K562 (cell line): ENCODE measurements at regions not wholly inside any gene's neighbourhood (a gene's known extent, or its start where the extent isn't known, plus 50 kb on each side); places are given as distances from the start of the nearest gene placed in this dataset.

Experiments
- ATAC-seq: fragments of 200-7000 bp; cut with Tn5 transposase; 3 replicates; pipeline ENCODE4 v1.9.1; 2020; ENCODE audit warnings: moderate library complexity
- BruUV-seq: library from RNA; stranded (reverse); fragments of 400-500 nt; replicated peaks from 2 replicates; lab custom pipeline; 2021; lab: Mats Ljungman, UMichigan
- CTCF ChIA-PET: fragments of 300-600 bp; formaldehyde crosslinking; extraction: SDS; loops from one replicate; lab custom pipeline; 2021; ENCODE audit warnings: low intra/inter-chr PET ratio; lab: Yijun Ruan, JAX
- POLR2A ChIA-PET: fragments of 300-600, 350-650 bp; sonication (Branson Sonifier 250); formaldehyde crosslinking; extraction: SDS; loops from one replicate; lab custom pipeline; 2021; ENCODE audit warnings: antibody characterized with exemption, inconsistent platforms; lab: Yijun Ruan, JAX
- DNase-seq, 4 experiments: peaks; one replicate each; pipeline versions ENCODE4 v3.0.0 to v3.0.0-alpha.2; 2011 to 2018; ENCODE audit warnings: low spot score in 3 of 4, mixed read lengths in 3 of 4; ENCODE audit errors: extremely low read depth in 1 of 4
- FAIRE-seq: peaks from 2 replicates; lab custom pipeline; 2011; peaks lifted over from hg19 to GRCh38; lab: Jason Lieb, UNC
- H2AFZ ChIP-seq: 2 replicates; pipeline ENCODE4 v1.6.0; 2011; ENCODE audit warnings: low read depth, low read length, control low read depth, inconsistent platforms
- H3K27ac ChIP-seq: fragments of 200-600 bp; 3 replicates; pipeline ENCODE4 v1.8.0; 2011; ENCODE audit warnings: low read depth, mild to moderate bottlenecking, control low read depth, inconsistent platforms, low read length, moderate library complexity, mixed read lengths; ENCODE audit errors: extremely low read depth
- H3K27me3 ChIP-seq, 2 experiments: fragments of 300-600 bp in 1 of 2; 2 replicates in 1 of 2; 3 replicates in 1 of 2; pipeline versions ENCODE4 v1.6.0 to v1.8.0; 2011; ENCODE audit warnings: inconsistent platforms in 2 of 2, low read length in 2 of 2, mild to moderate bottlenecking in 1 of 2, mixed read lengths in 1 of 2, moderate library complexity in 1 of 2; ENCODE audit not compliant: control insufficient read depth in 2 of 2, insufficient read depth in 2 of 2
- H3K36me3 ChIP-seq: fragments of 300-600 bp; 3 replicates; pipeline ENCODE4 v1.8.0; 2011; ENCODE audit warnings: mild to moderate bottlenecking, low read length, inconsistent platforms; ENCODE audit not compliant: control insufficient read depth, insufficient read depth
- H3K4me1 ChIP-seq, 2 experiments: fragments of 200-600 bp in 1 of 2; replicated peaks in 1 of 2; 2 replicates in 1 of 2; 3 replicates in 1 of 2; pipeline versions ENCODE4 v1.5.1 to v1.8.0; 2011; ENCODE audit warnings: inconsistent platforms in 2 of 2, low read length in 2 of 2, mild to moderate bottlenecking in 1 of 2, mixed read lengths in 1 of 2, moderate library complexity in 1 of 2; ENCODE audit not compliant: control insufficient read depth in 2 of 2, insufficient read depth in 2 of 2
- H3K4me2 ChIP-seq: 2 replicates; pipeline ENCODE4 v1.6.1; 2011; ENCODE audit warnings: low read length, control low read depth, inconsistent platforms, mixed read lengths; ENCODE audit not compliant: insufficient read depth
- H3K4me3 ChIP-seq: fragments of 200-600 bp; sonication (generic), shearing (Covaris generic); 2 replicates; pipeline ENCODE4 v1.5.1; 2016; ENCODE audit warnings: control low read depth, inconsistent platforms
- H3K79me2 ChIP-seq: fragments of 200-600 bp; 3 replicates; pipeline ENCODE4 v1.8.0; 2011; ENCODE audit warnings: low read length, inconsistent platforms; ENCODE audit not compliant: control insufficient read depth, insufficient read depth
- H3K9ac ChIP-seq, 2 experiments: 2 replicates each; pipeline versions ENCODE4 v1.6.0 to v1.6.1; 2011; ENCODE audit warnings: low read depth in 2 of 2, low read length in 2 of 2, control low read depth in 1 of 2, inconsistent platforms in 1 of 2, mild to moderate bottlenecking in 1 of 2, mixed read lengths in 1 of 2; ENCODE audit not compliant: insufficient read depth in 1 of 2
- H3K9me1 ChIP-seq: one replicate; pipeline ENCODE4 v1.6.0; 2011; ENCODE audit warnings: inconsistent platforms, mild to moderate bottlenecking, low read length, moderate library complexity; ENCODE audit not compliant: control insufficient read depth, insufficient read depth
- H3K9me3 ChIP-seq: replicated peaks from 2 replicates; pipeline ENCODE4 v1.5.1; 2011; ENCODE audit warnings: low read depth, low read length, inconsistent platforms; ENCODE audit not compliant: control insufficient read depth, insufficient read depth
- H4K20me1 ChIP-seq: replicated peaks from 2 replicates; pipeline ENCODE4 v1.6.1; 2011; ENCODE audit warnings: low read length, inconsistent platforms, mixed read lengths; ENCODE audit not compliant: control insufficient read depth, insufficient read depth
- BHLHE40 ChIP-seq: IDR thresholded peaks from 2 replicates; pipeline ENCODE4 v1.6.1; 2011; ENCODE audit warnings: low read length, improper control_type of control experiment
- CBFA2T2 ChIP-seq: fragments of 450-650 bp; conservative IDR thresholded peaks from 2 replicates; pipeline ENCODE4 v1.6.1; 2017; ENCODE audit warnings: mild to moderate bottlenecking
- HMGXB4 ChIP-seq: sonication (generic); formaldehyde crosslinking; IDR thresholded peaks from 2 replicates; pipeline ENCODE4 v1.8.1; 2023; ENCODE audit warnings: mild to moderate bottlenecking, missing genetic modification reagents
- HNRNPLL ChIP-seq: fragments of 200-400 bp; formaldehyde crosslinking; IDR thresholded peaks from 2 replicates; pipeline ENCODE4 v1.6.1; 2017; ENCODE audit warnings: low read length, low read depth, mild to moderate bottlenecking; ENCODE audit not compliant: poor library complexity, severe bottlenecking
- L3MBTL2 ChIP-seq: fragments of 450-650 bp; IDR thresholded peaks from 2 replicates; pipeline ENCODE4 v1.6.1; 2016; ENCODE audit warnings: mild to moderate bottlenecking, moderate library complexity
- MED1 ChIP-seq: sonication (generic); formaldehyde crosslinking; IDR thresholded peaks from 2 replicates; pipeline ENCODE4 v1.8.1; 2023; ENCODE audit warnings: missing genetic modification reagents, borderline replicate concordance
- MTA2 ChIP-seq: fragments of 450-650 bp; IDR thresholded peaks from 2 replicates; pipeline ENCODE4 v1.6.1; 2016; ENCODE audit warnings: low read depth
- MXI1 ChIP-seq: IDR thresholded peaks from 2 replicates; pipeline ENCODE4 v1.6.1; 2011; ENCODE audit warnings: low read depth, mild to moderate bottlenecking, improper control_type of control experiment, low read length
- NUFIP1 ChIP-seq: fragments of 450-650 bp; IDR thresholded peaks from 2 replicates; pipeline ENCODE4 v1.6.1; 2018; ENCODE audit not compliant: partially characterized antibody
- SMARCA4 ChIP-seq: fragments of 450-650 bp; IDR thresholded peaks from 2 replicates; pipeline ENCODE4 v1.6.1; 2016
- SMARCA5 ChIP-seq: fragments of 450-650 bp; IDR thresholded peaks from 2 replicates; pipeline ENCODE4 v1.6.1; 2016
- THRB ChIP-seq: fragments of 450-650 bp; formaldehyde crosslinking; conservative IDR thresholded peaks from 2 replicates; pipeline ENCODE4 v1.4.0; 2022; ENCODE audit warnings: mild to moderate bottlenecking, missing genetic modification characterization
- TRIM24 ChIP-seq, 2 experiments: fragments of 450-650 bp; IDR thresholded peaks; 2 replicates each; pipeline ENCODE4 v1.6.1; 2016
- ZFX ChIP-seq: sonication (generic); formaldehyde crosslinking; IDR thresholded peaks from 2 replicates; pipeline ENCODE4 v1.8.0; 2022; ENCODE audit warnings: mild to moderate bottlenecking, missing genetic modification reagents, moderate library complexity
- WGBS: fragments of 100-300 bp; shearing (Covaris generic); methylation state at CpG from one replicate; pipeline ENCODE4 v1.1.6; 2016; ENCODE audit warnings: low coverage, mixed read lengths; ENCODE audit not compliant: insufficient coverage; ENCODE audit errors: missing lambda C conversion rate; 5-methylcytosine and 5-hydroxymethylcytosine counted together
- in situ Hi-C: fragments of 300-500 bp; cut with MboI; formaldehyde crosslinking; loops from 4 replicates; pipeline ENCODE4 v1.15.0; 2018; ENCODE audit warnings: inconsistent platforms, mixed read lengths
- intact Hi-C: fragments of 100-400 bp; cut with micrococcal nuclease; formaldehyde crosslinking; loops from 2 replicates; pipeline ENCODE4 v1.14.2; 2022

- POLR2A ChIA-PET = no interaction called here
- Histone ChIP-seq H2AFZ (no peak overlapping the region), H3K4me3 (no peak overlapping the region), H3K9me1 (no peaks in the 10 kb centered on the region), H3K27ac (no peak overlapping the region), H3K4me2 (no peak overlapping the region), H3K79me2 (no peaks in the 10 kb centered on the region), H3K9me3 (no peaks in the 10 kb centered on the region), H3K27me3 (peaks cover 12 to 40% of the 10 kb centered on the region in 2 experiments; a peak in 3 of 5 replicates), H3K36me3 (no peaks in the 10 kb centered on the region), H3K9ac (no peak overlapping the region), H3K4me1 (no peaks in the 10 kb centered on the region), H4K20me1 (no peaks in the 10 kb centered on the region)
- 0% methylated on average over 4 of the region's 4 CpGs for WGBS
- TF ChIP-seq MTA2 (no peak), BHLHE40 (no peak), ZFX (no peak), TRIM24 (IDR thresholded peaks at IDR 0.05) (no peak)
- BruUV-seq = no TSS peak
- CTCF ChIA-PET = no interaction called here
- ATAC-seq (no peak), FAIRE-seq (no peak), DNase-seq (no peak)
- in situ Hi-C loops = no loop called here
- intact Hi-C loops = no loop called here
These were observed 346.3 kb downstream of the FBXW7 start for GRCh38 chr4:152189451-152190179.

- intact Hi-C loops = no loop called here
- Histone ChIP-seq H2AFZ (no peak overlapping the region), H3K4me1 (no peaks in the 10 kb centered on the region), H3K4me3 (no peak overlapping the region), H3K27me3 (peaks cover 12 to 40% of the 10 kb centered on the region in 2 experiments; a peak in 3 of 5 replicates), H4K20me1 (no peaks in the 10 kb centered on the region), H3K79me2 (no peaks in the 10 kb centered on the region), H3K9me3 (no peaks in the 10 kb centered on the region), H3K36me3 (no peaks in the 10 kb centered on the region), H3K9me1 (no peaks in the 10 kb centered on the region), H3K4me2 (no peak overlapping the region), H3K9ac (no peak overlapping the region), H3K27ac (no peak overlapping the region)
- in situ Hi-C loops = no loop called here
- BruUV-seq = no TSS peak
- FAIRE-seq (no peak), DNase-seq (no peak), ATAC-seq (no peak)
- TF ChIP-seq MED1 (no peak), MXI1 (no peak), HMGXB4 (CRISPR knock-in tag) (no peak), THRB (CRISPR knock-in tag) (no peak), NUFIP1 (no peak), L3MBTL2 (no peak), HNRNPLL (no peak), SMARCA4 (no peak), SMARCA5 (no peak), CBFA2T2 (no peak)
- WGBS = 3% methylated on average over 4 of the region's 4 CpGs
- ChIA-PET POLR2A (no interaction called here), CTCF (no interaction called here)
These were observed 347.1 kb downstream of the FBXW7 start for GRCh38 chr4:152188801-152189200.
